ENCODE measurements at regions not wholly inside any gene's neighbourhood (a gene's known extent, or its start where the extent isn't known, plus 50 kb on each side); places are given as distances from the start of the nearest gene placed in this dataset.

DNA sequence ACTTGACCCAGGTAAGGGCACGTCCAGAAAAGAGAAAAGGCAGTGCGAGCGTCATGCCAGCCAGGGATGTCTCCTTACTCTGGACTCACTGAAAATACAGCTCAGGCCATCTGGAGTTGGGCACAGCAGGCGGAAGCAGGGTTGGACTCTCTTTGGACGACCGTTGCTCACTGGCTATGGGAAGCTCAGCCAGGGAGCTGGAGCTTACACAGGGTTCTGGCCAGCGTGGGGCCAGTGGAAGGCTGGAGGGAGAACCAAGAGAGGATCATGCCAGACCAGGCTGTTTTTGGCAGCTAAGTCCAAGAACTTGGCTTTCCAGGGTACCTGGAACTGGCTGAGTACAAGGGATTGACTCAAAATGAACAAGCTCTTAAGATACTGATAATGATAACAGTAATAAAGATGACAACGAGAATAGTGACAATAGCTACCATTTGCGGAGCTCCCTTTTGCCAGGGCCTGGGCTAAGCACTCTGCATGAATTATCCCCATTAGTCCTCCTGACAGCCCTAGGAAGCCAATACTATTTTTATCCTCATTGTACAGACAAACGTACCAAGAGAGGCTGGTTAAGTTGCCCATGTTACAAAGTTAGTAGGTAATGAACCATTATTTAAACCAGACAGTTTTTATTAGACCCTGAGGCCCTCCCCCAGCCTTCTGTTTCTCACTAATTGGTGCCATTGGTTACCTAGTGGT lies 177.6 kb downstream of the PTPN20 start:
- TF ChIP-seq, protein P1, sequence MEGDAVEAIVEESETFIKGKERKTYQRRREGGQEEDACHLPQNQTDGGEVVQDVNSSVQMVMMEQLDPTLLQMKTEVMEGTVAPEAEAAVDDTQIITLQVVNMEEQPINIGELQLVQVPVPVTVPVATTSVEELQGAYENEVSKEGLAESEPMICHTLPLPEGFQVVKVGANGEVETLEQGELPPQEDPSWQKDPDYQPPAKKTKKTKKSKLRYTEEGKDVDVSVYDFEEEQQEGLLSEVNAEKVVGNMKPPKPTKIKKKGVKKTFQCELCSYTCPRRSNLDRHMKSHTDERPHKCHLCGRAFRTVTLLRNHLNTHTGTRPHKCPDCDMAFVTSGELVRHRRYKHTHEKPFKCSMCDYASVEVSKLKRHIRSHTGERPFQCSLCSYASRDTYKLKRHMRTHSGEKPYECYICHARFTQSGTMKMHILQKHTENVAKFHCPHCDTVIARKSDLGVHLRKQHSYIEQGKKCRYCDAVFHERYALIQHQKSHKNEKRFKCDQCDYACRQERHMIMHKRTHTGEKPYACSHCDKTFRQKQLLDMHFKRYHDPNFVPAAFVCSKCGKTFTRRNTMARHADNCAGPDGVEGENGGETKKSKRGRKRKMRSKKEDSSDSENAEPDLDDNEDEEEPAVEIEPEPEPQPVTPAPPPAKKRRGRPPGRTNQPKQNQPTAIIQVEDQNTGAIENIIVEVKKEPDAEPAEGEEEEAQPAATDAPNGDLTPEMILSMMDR (IDR thresholded peaks at IDR 0.05) = no peak
- no peak for TF ChIP-seq EZH2 (IDR thresholded peaks at IDR 0.05; ENCODE audit: borderline replicate concordance, insufficient read depth, low read depth, low read length, poor library complexity, severe bottlenecking)
